ENCODE measurements at regions not wholly inside any gene's neighbourhood (a gene's known extent, or its start where the extent isn't known, plus 50 kb on each side); places are given as distances from the start of the nearest gene placed in this dataset.

DNA sequence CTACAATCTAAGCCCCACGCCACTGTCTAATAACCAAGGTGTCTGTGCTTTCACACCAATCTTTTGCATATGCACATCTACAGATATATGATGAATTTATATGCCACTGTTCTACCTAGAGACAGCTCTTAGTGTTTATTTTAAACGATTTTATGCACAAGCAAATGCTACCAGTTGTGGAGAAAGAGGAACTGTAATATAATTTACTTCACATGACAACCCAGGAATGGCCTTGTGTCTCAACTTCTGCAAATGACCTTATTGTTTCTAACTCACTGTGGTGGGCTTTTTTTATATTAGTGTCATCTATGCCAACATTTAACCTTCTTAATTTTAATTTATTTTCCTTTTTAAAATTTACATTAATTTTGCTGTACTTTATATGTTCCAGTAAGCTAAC, 531.1 kb upstream of the TLE4 start:
- Histone ChIP-seq H2BK120ac (ENCODE audit: low read depth, low read length) (no peak overlapping the region), H3K9ac (ENCODE audit: low read length) (no peak overlapping the region), H3K4me1 (ENCODE audit: control insufficient read depth, insufficient read depth, low read depth, low read length) (no peaks in the 10 kb centered on the region), H4K8ac (ENCODE audit: low read length) (no peak overlapping the region), H2BK15ac (ENCODE audit: low read depth, poor library complexity, severe bottlenecking) (no peak overlapping the region), H4K91ac (ENCODE audit: low read length) (no peak overlapping the region), H3K79me1 (replicated peaks; ENCODE audit: low read length, poor library complexity, severe bottlenecking) (no peaks in the 10 kb centered on the region), H3K9me3 (ENCODE audit: control insufficient read depth, low read length) (no peaks in the 10 kb centered on the region), H3K14ac (ENCODE audit: low read length in 2 of 2) (no peak overlapping the region), H3K36me3 (ENCODE audit: control insufficient read depth in 1 of 2, insufficient read depth in 2 of 2, low read depth in 1 of 2, low read length in 2 of 2) (no peaks in the 10 kb centered on the region), H2AK5ac (ENCODE audit: low read length, severe bottlenecking) (no peak overlapping the region), H3K18ac (ENCODE audit: low read depth in 1 of 2, low read length in 2 of 2) (no peak overlapping the region), H3K4ac (ENCODE audit: low read depth in 1 of 2, low read length in 2 of 2) (no peak overlapping the region), H3K4me3 (ENCODE audit: insufficient read depth in 1 of 2, low read depth in 1 of 2, low read length in 2 of 2) (no peak overlapping the region), H2BK12ac (ENCODE audit: low read length in 2 of 2) (no peak overlapping the region), H3K27me3 (ENCODE audit: control insufficient read depth in 1 of 2, insufficient read depth in 1 of 2, low read length in 2 of 2) (no peaks in the 10 kb centered on the region), H3K4me2 (ENCODE audit: low read length, poor library complexity, severe bottlenecking) (no peak overlapping the region), H3K23ac (ENCODE audit: low read length in 2 of 2) (no peak overlapping the region), H3K27ac (ENCODE audit: low read length, poor library complexity, severe bottlenecking) (no peak overlapping the region), H2BK5ac (ENCODE audit: low read depth, low read length, poor library complexity, severe bottlenecking) (no peak overlapping the region), H2AFZ (ENCODE audit: low read depth, low read length) (no peak overlapping the region)
- no peak for DNase-seq
- 100% methylated on average over 1 of the region's 2 CpGs for WGBS

GRCh38 chr9:79041266-79041665, 530.5 kb upstream of the TLE4 start:
- Histone ChIP-seq H2AK5ac (ENCODE audit: low read length, severe bottlenecking) (no peak overlapping the region), H4K8ac (ENCODE audit: low read length) (no peak overlapping the region), H2BK15ac (ENCODE audit: low read depth, poor library complexity, severe bottlenecking) (no peak overlapping the region), H2BK12ac (ENCODE audit: low read length in 2 of 2) (no peak overlapping the region), H3K27ac (ENCODE audit: low read length, poor library complexity, severe bottlenecking) (no peak overlapping the region), H3K4me3 (ENCODE audit: insufficient read depth in 1 of 2, low read depth in 1 of 2, low read length in 2 of 2) (no peak overlapping the region), H3K4ac (ENCODE audit: low read depth in 1 of 2, low read length in 2 of 2) (no peak overlapping the region), H3K9ac (ENCODE audit: low read length) (no peak overlapping the region), H2BK5ac (ENCODE audit: low read depth, low read length, poor library complexity, severe bottlenecking) (no peak overlapping the region), H2AFZ (ENCODE audit: low read depth, low read length) (no peak overlapping the region), H3K27me3 (ENCODE audit: control insufficient read depth in 1 of 2, insufficient read depth in 1 of 2, low read length in 2 of 2) (no peaks in the 10 kb centered on the region), H3K79me1 (replicated peaks; ENCODE audit: low read length, poor library complexity, severe bottlenecking) (no peaks in the 10 kb centered on the region), H3K9me3 (ENCODE audit: control insufficient read depth, low read length) (no peaks in the 10 kb centered on the region), H2BK120ac (ENCODE audit: low read depth, low read length) (no peak overlapping the region), H3K14ac (ENCODE audit: low read length in 2 of 2) (no peak overlapping the region), H3K4me2 (ENCODE audit: low read length, poor library complexity, severe bottlenecking) (no peak overlapping the region), H3K18ac (ENCODE audit: low read depth in 1 of 2, low read length in 2 of 2) (no peak overlapping the region), H3K23ac (ENCODE audit: low read length in 2 of 2) (no peak overlapping the region), H3K36me3 (ENCODE audit: control insufficient read depth in 1 of 2, insufficient read depth in 2 of 2, low read depth in 1 of 2, low read length in 2 of 2) (no peaks in the 10 kb centered on the region), H4K91ac (ENCODE audit: low read length) (no peak overlapping the region), H3K4me1 (ENCODE audit: control insufficient read depth, insufficient read depth, low read depth, low read length) (no peaks in the 10 kb centered on the region)
- DNase-seq: no peak
- WGBS: no CpG with 5 or more reads among the region's 1 CpG

DNA sequence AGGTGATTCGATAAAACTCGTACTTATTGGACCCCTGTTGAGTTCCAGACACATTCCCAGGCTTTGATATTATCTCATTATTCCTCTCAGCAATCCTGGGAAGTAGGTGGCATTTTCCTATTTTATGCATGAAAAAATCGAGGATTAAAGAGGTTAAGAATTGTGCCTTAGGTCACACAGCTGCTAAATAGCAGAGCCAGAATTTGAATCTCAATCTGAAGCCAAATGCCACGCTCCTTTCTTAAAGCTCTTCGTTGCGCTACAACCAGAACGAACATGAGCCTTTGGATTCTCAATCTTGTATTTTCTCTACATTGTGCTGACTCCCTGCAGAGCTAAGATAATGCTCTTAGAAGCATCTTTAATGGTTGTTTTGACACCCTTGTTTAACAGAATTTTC, 527.8 kb upstream of the TLE4 start:
- H3K4me2 ChIP-seq (ENCODE audit: low read length, poor library complexity, severe bottlenecking): no peak overlapping the region
- no peak overlapping the region for H2BK15ac ChIP-seq (ENCODE audit: low read depth, poor library complexity, severe bottlenecking)
- no peak overlapping the region for H3K14ac ChIP-seq (ENCODE audit: low read length in 2 of 2)
- H4K91ac ChIP-seq (ENCODE audit: low read length): no peak overlapping the region
- no peak overlapping the region for H2BK5ac ChIP-seq (ENCODE audit: low read depth, low read length, poor library complexity, severe bottlenecking)
- H2BK12ac ChIP-seq (ENCODE audit: low read length in 2 of 2): no peak overlapping the region
- H3K27ac ChIP-seq (ENCODE audit: low read length, poor library complexity, severe bottlenecking): no peak overlapping the region
- H3K4ac ChIP-seq (ENCODE audit: low read depth in 1 of 2, low read length in 2 of 2): no peak overlapping the region
- 88% methylated on average over 7 of the region's 7 CpGs for WGBS
- DNase-seq: no peak
- H2AFZ ChIP-seq (ENCODE audit: low read depth, low read length): no peak overlapping the region
- no peaks in the 10 kb centered on the region for H3K4me1 ChIP-seq (ENCODE audit: control insufficient read depth, insufficient read depth, low read depth, low read length)
- no peaks in the 10 kb centered on the region for H3K36me3 ChIP-seq (ENCODE audit: control insufficient read depth in 1 of 2, insufficient read depth in 2 of 2, low read depth in 1 of 2, low read length in 2 of 2)
- no peak overlapping the region for H2BK120ac ChIP-seq (ENCODE audit: low read depth, low read length)
- H3K18ac ChIP-seq (ENCODE audit: low read depth in 1 of 2, low read length in 2 of 2): no peak overlapping the region
- no peak overlapping the region for H3K9ac ChIP-seq (ENCODE audit: low read length)
- H3K79me1 ChIP-seq (replicated peaks; ENCODE audit: low read length, poor library complexity, severe bottlenecking): no peaks in the 10 kb centered on the region
- no peaks in the 10 kb centered on the region for H3K9me3 ChIP-seq (ENCODE audit: control insufficient read depth, low read length)
- no peak overlapping the region for H4K8ac ChIP-seq (ENCODE audit: low read length)
- H3K23ac ChIP-seq (ENCODE audit: low read length in 2 of 2): no peak overlapping the region
- no peak overlapping the region for H2AK5ac ChIP-seq (ENCODE audit: low read length, severe bottlenecking)
- no peaks in the 10 kb centered on the region for H3K27me3 ChIP-seq (ENCODE audit: control insufficient read depth in 1 of 2, insufficient read depth in 1 of 2, low read length in 2 of 2)
- H3K4me3 ChIP-seq (ENCODE audit: insufficient read depth in 1 of 2, low read depth in 1 of 2, low read length in 2 of 2): no peak overlapping the region

- Histone ChIP-seq H4K8ac (ENCODE audit: low read length) (no peak overlapping the region), H3K4me2 (ENCODE audit: low read length, poor library complexity, severe bottlenecking) (no peak overlapping the region), H2BK5ac (ENCODE audit: low read depth, low read length, poor library complexity, severe bottlenecking) (no peak overlapping the region), H3K9me3 (ENCODE audit: control insufficient read depth, low read length) (no peaks in the 10 kb centered on the region), H3K4me3 (ENCODE audit: insufficient read depth in 1 of 2, low read depth in 1 of 2, low read length in 2 of 2) (no peak overlapping the region), H3K23ac (ENCODE audit: low read length in 2 of 2) (no peak overlapping the region), H3K14ac (ENCODE audit: low read length in 2 of 2) (no peak overlapping the region), H2AFZ (ENCODE audit: low read depth, low read length) (no peak overlapping the region), H2BK120ac (ENCODE audit: low read depth, low read length) (no peak overlapping the region), H3K27ac (ENCODE audit: low read length, poor library complexity, severe bottlenecking) (no peak overlapping the region), H4K91ac (ENCODE audit: low read length) (no peak overlapping the region), H3K4ac (ENCODE audit: low read depth in 1 of 2, low read length in 2 of 2) (no peak overlapping the region), H3K36me3 (ENCODE audit: control insufficient read depth in 1 of 2, insufficient read depth in 2 of 2, low read depth in 1 of 2, low read length in 2 of 2) (no peaks in the 10 kb centered on the region), H2BK15ac (ENCODE audit: low read depth, poor library complexity, severe bottlenecking) (no peak overlapping the region), H3K27me3 (ENCODE audit: control insufficient read depth in 1 of 2, insufficient read depth in 1 of 2, low read length in 2 of 2) (no peaks in the 10 kb centered on the region), H3K4me1 (ENCODE audit: control insufficient read depth, insufficient read depth, low read depth, low read length) (no peaks in the 10 kb centered on the region), H2AK5ac (ENCODE audit: low read length, severe bottlenecking) (no peak overlapping the region), H3K79me1 (replicated peaks; ENCODE audit: low read length, poor library complexity, severe bottlenecking) (no peaks in the 10 kb centered on the region), H2BK12ac (ENCODE audit: low read length in 2 of 2) (no peak overlapping the region), H3K18ac (ENCODE audit: low read depth in 1 of 2, low read length in 2 of 2) (no peak overlapping the region), H3K9ac (ENCODE audit: low read length) (no peak overlapping the region)
- 100% methylated on average over 1 of the region's 2 CpGs for WGBS
- DNase-seq: no peak
These were observed 525.4 kb upstream of the TLE4 start for GRCh38 chr9:79046401-79046800.
